ENCODE measurements at regions not wholly inside any gene's neighbourhood (a gene's known extent, or its start where the extent isn't known, plus 50 kb on each side); places are given as distances from the start of the nearest gene placed in this dataset.

GRCh38 chr17:68694791-68695485, 93.8 kb upstream of the FAM20A start:
- no peak for TF ChIP-seq SPI1 (IDR thresholded peaks at IDR 0.05; ENCODE audit: borderline replicate concordance, low read depth)
- TF ChIP-seq CTCF (IDR thresholded peaks at IDR 0.05; ENCODE audit: insufficient read depth, low read length): no peak
- TF ChIP-seq GABPA (IDR thresholded peaks at IDR 0.05; ENCODE audit: low read depth): no peak

Data from HL-60 (cell line).